CD4-positive, alpha-beta memory T cell (primary cell): ENCODE measurements at regions not wholly inside any gene's neighbourhood (a gene's known extent, or its start where the extent isn't known, plus 50 kb on each side); places are given as distances from the start of the nearest gene placed in this dataset.
"Not testable (repeated sequence)": the region's sequence is repeated elsewhere in the genome, so short reads cannot be mapped to it uniquely, and the experiment has no call there.

Experiments used
- CTCF ChIA-PET: fragments of 350-600 bp; sonication (Branson Sonifier 250); formaldehyde crosslinking; loops from one replicate; lab custom pipeline; 2021; ENCODE audit warnings: inconsistent platforms; ENCODE audit not compliant: partially characterized antibody; lab: Charles Lee
- POLR2A ChIA-PET: fragments of 350-600 bp; sonication (Branson Sonifier 250); formaldehyde crosslinking; loops from one replicate; lab custom pipeline; 2021; ENCODE audit not compliant: partially characterized antibody; lab: Charles Lee
- DNase-seq, 5 donors: peaks; one replicate each; pipeline versions ENCODE4 v3.0.0 to v3.0.0-alpha.2; 2020 to 2022; ENCODE audit warnings: mixed read lengths in 1 of 5
- H3K27ac ChIP-seq: one replicate; pipeline ENCODE4 v1.7.0; 2013; ENCODE audit warnings: low read depth, low read length
- H3K27me3 ChIP-seq: 2 replicates; pipeline ENCODE4 v1.7.0; 2013; ENCODE audit warnings: mild to moderate bottlenecking, low read length, moderate library complexity; ENCODE audit not compliant: insufficient read depth
- H3K36me3 ChIP-seq: 2 replicates; pipeline ENCODE4 v1.7.0; 2013; ENCODE audit warnings: mild to moderate bottlenecking, low read length, moderate library complexity; ENCODE audit not compliant: insufficient read depth
- H3K4me1 ChIP-seq: 2 replicates; pipeline ENCODE4 v1.7.0; 2013; ENCODE audit warnings: mild to moderate bottlenecking, low read length, moderate library complexity; ENCODE audit not compliant: insufficient read depth
- H3K4me3 ChIP-seq, 2 donors: one replicate each; pipeline ENCODE4 v1.7.0; 2013; ENCODE audit warnings: low read length in 2 of 2, mild to moderate bottlenecking in 1 of 2
- H3K9me3 ChIP-seq, 2 donors: one replicate each; pipeline ENCODE4 v1.7.0; 2013; ENCODE audit warnings: low read length in 2 of 2, control low read depth in 1 of 2; ENCODE audit not compliant: control insufficient read depth in 1 of 2
- H3K27ac Mint-ChIP-seq, 7 donors: one replicate each; pipeline ENCODE4 v1.8.0; 2020 to 2021; ENCODE audit warnings: mixed read lengths in 7 of 7, mild to moderate bottlenecking in 6 of 7, inconsistent platforms in 3 of 7, moderate library complexity in 3 of 7
- H3K27me3 Mint-ChIP-seq, 2 donors: one replicate each; pipeline ENCODE4 v1.8.0; 2020 to 2021; ENCODE audit warnings: mixed read lengths in 2 of 2
- H3K36me3 Mint-ChIP-seq, 2 donors: one replicate each; pipeline ENCODE4 v1.8.0; 2020 to 2021; ENCODE audit warnings: mixed read lengths in 2 of 2, inconsistent platforms in 1 of 2, mild to moderate bottlenecking in 1 of 2
- H3K4me1 Mint-ChIP-seq, 4 donors: one replicate each; pipeline ENCODE4 v1.8.0; 2020 to 2021; ENCODE audit warnings: mixed read lengths in 4 of 4, mild to moderate bottlenecking in 1 of 4
- H3K4me3 Mint-ChIP-seq, 8 donors: one replicate each; pipeline ENCODE4 v1.8.0; 2020 to 2021; ENCODE audit warnings: mixed read lengths in 8 of 8, mild to moderate bottlenecking in 7 of 8, moderate library complexity in 6 of 8, inconsistent platforms in 3 of 8
- H3K9me3 Mint-ChIP-seq, 8 donors: one replicate each; pipeline ENCODE4 v1.8.0; 2020 to 2021; ENCODE audit warnings: mixed read lengths in 8 of 8, mild to moderate bottlenecking in 5 of 8, inconsistent platforms in 3 of 8, moderate library complexity in 1 of 8
- intact Hi-C: fragments of 100-400 bp; cut with micrococcal nuclease; formaldehyde crosslinking; loops from one replicate; pipeline ENCODE4 v1.15.1; 2023

DNA sequence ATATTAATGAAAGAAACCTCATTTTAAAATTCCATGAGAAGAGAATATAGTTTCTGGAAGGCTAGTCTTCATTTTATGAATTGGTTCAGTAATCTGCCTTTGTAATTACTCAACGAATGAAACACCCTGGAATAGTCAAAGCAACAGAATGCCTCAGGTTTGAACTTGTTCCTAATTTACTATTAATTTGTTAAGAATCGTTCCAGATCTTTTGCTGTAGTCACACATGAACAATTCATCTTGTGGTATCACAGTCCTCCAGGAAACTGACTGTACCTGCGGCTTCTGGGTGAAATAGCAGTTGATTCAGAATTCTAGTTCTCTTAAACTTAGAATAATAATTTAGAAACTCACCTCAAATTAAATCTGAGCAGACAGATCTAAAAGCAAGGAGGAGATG is 282.7 kb upstream of the MAP2 start:
- Histone ChIP-seq H3K4me3 (no peak overlapping the region), H3K27me3 (no peaks in the 10 kb centered on the region), H3K36me3 (no peaks in the 10 kb centered on the region), H3K4me1 (no peaks in the 10 kb centered on the region), H3K9me3 (no peaks in the 10 kb centered on the region), H3K27ac (no peak overlapping the region)
- POLR2A ChIA-PET, result no interaction called here
- H3K4me1 Mint-ChIP-seq, result no peaks in the 10 kb centered on the region
- peaks cover 0 to 6% (median 2%) of the 10 kb centered on the region in 8 donors for H3K9me3 Mint-ChIP-seq
- H3K36me3 Mint-ChIP-seq, result no peaks in the 10 kb centered on the region
- no peak overlapping the region for H3K4me3 Mint-ChIP-seq
- CTCF ChIA-PET, result no interaction called here
- intact Hi-C loops, result no loop called here
- peaks cover 0 to 3% of the 10 kb centered on the region in 2 donors for H3K27me3 Mint-ChIP-seq
- H3K27ac Mint-ChIP-seq, result no peak overlapping the region
- DNase-seq, result no peak

DNA sequence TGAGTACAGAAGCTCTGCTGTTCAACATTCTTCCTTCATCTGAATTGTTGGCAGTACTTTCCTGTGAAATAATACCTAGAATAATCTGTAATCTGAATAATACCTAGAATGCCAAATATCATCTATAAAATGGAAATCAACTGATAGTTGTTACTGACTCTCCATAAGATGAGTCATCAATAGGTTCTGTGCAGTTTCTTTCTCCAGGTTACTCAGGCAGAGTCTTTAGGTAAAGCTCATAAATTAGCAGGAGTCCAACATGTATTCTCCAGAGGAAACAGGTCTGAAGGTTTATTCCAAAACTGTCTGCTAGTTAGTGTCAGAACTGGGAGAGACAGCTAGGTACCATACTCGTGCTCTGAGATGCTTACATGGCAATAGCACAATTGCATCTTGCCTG is 282.0 kb upstream of the MAP2 start:
- peaks cover 0 to 4% (median 2%) of the 10 kb centered on the region in 8 donors for H3K9me3 Mint-ChIP-seq
- ChIA-PET CTCF (no interaction called here), POLR2A (no interaction called here)
- no peak overlapping the region for H3K4me3 Mint-ChIP-seq
- H3K4me1 ChIP-seq, result no peaks in the 10 kb centered on the region
- no peaks in the 10 kb centered on the region for H3K36me3 ChIP-seq
- intact Hi-C loops, result no loop called here
- H3K27ac ChIP-seq, result no peak overlapping the region
- no peak overlapping the region for H3K4me3 ChIP-seq
- no peaks in the 10 kb centered on the region for H3K4me1 Mint-ChIP-seq
- no peaks in the 10 kb centered on the region for H3K9me3 ChIP-seq
- no peak for DNase-seq
- H3K36me3 Mint-ChIP-seq, result no peaks in the 10 kb centered on the region
- H3K27ac Mint-ChIP-seq, result no peak overlapping the region
- H3K27me3 ChIP-seq, result no peaks in the 10 kb centered on the region
- H3K27me3 Mint-ChIP-seq, result peaks cover 0 to 3% of the 10 kb centered on the region in 2 donors

DNA sequence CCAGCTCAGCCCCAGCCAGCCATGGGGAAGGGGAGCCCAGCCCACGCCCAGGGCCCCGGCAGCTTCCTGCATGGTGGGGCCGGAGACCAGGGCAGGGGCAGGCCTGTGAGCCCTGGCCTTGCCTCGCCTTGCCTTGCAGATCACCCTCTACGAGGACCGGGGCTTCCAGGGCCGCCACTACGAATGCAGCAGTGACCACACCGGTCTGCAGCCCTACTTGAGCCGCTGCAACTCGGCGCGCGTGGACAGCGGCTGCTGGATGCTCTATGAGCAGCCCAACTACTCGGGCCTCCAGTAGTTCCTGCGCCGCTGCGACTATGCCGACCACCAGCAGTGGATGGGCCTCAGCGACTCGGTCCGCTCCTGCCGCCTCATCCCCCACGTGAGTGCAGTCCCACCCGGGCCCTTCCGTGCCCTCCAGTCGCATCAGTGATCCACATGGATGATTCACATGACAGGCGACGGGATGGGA is 278.6 kb upstream of the MAP2 start:
- intact Hi-C loops, DNase-seq, CTCF ChIA-PET, H3K4me3 ChIP-seq, POLR2A ChIA-PET, H3K9me3 Mint-ChIP-seq, H3K27ac ChIP-seq, H3K27me3 Mint-ChIP-seq, H3K4me3 Mint-ChIP-seq, H3K27ac Mint-ChIP-seq, H3K4me1 ChIP-seq, H3K9me3 ChIP-seq, H3K4me1 Mint-ChIP-seq, H3K36me3 ChIP-seq, H3K36me3 Mint-ChIP-seq, H3K27me3 ChIP-seq: not testable (repeated sequence)

DNA sequence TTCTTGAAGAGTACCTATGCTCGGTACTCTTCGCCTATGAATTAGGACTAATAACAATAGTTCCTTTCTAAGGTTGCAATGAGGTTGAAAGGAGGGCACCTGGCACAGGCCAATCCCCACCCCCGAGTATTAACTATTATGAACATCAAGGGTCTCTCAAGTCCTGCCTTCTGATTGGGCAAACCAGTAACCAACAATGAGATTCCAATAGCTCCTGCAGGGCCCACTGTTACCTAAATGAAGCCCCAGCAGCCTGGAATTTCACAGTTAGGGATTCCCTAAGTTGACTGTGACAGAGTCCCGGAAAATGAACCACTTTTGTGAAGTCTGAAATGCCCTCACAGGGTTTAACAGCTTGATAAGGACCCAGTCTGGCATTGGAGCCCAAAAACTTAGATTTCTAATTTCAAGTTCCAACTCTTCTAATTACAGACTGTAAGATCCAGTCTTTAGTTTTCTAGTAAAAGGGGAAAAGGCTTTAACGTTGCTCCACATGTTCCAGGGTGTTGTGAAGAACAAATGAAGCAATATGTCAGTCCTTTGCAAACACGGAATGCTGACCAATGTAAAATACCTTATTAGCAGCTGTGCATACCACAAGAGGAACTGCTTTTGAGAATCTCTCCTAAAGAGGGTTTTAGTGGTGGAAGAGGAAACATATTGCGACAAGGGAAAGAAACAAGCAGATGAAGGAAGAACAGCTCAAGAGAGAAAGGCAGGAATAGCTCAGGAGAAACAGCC is 277.7 kb upstream of the MAP2 start:
- POLR2A ChIA-PET, result no interaction called here
- H3K27me3 Mint-ChIP-seq, result peaks cover 0 to 3% of the 10 kb centered on the region in 2 donors
- no peak overlapping the region for H3K4me3 ChIP-seq
- no peak overlapping the region for H3K27ac ChIP-seq
- CTCF ChIA-PET, result no interaction called here
- H3K27ac Mint-ChIP-seq, result no peak overlapping the region
- no peaks in the 10 kb centered on the region for H3K36me3 ChIP-seq
- DNase-seq, result no peak
- H3K4me1 ChIP-seq, result no peaks in the 10 kb centered on the region
- H3K9me3 Mint-ChIP-seq, result peaks cover 0 to 5% (median 2%) of the 10 kb centered on the region in 8 donors
- no peaks in the 10 kb centered on the region for H3K4me1 Mint-ChIP-seq
- no peak overlapping the region for H3K4me3 Mint-ChIP-seq
- H3K9me3 ChIP-seq, result no peaks in the 10 kb centered on the region
- no peaks in the 10 kb centered on the region for H3K36me3 Mint-ChIP-seq
- H3K27me3 ChIP-seq, result no peaks in the 10 kb centered on the region
- intact Hi-C loops, result no loop called here

DNA sequence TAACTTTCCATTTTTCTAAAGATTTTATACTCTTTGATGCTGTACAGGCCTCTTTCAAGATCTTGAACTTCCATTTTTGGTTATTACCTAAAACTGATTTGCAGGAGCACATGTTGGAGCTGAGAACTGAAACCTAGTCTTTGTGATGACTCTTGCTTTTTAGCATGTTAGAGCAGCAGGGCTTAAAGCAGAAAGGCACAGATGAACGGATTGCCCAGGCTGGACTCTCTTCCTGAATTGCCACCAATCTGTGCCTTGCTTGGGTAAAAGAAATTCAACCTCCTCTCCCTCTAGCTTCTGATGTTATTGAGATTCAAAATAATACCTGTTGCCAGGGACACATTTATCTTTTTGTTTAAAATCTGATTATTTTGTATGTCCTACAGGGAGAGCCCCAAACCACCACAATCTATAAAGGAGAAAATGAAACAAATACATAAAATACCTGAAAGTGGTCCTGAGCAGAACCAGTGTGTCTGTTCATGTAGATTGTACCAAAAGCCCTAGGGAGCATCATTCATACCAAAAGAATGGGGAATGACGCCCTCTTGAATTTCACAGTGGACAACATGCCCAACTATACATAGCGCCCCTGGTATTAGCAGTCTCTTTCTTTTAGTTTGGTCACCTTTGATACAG is 277.0 kb upstream of the MAP2 start:
- no peaks in the 10 kb centered on the region for H3K4me1 ChIP-seq
- no peaks in the 10 kb centered on the region for H3K9me3 ChIP-seq
- no peak for DNase-seq
- peaks cover 0 to 5% (median 2%) of the 10 kb centered on the region in 8 donors for H3K9me3 Mint-ChIP-seq
- POLR2A ChIA-PET, result no interaction called here
- no peak overlapping the region for H3K27ac Mint-ChIP-seq
- no peak overlapping the region for H3K4me3 Mint-ChIP-seq
- CTCF ChIA-PET, result no interaction called here
- H3K36me3 ChIP-seq, result no peaks in the 10 kb centered on the region
- intact Hi-C loops, result no loop called here
- no peaks in the 10 kb centered on the region for H3K27me3 ChIP-seq
- no peaks in the 10 kb centered on the region for H3K4me1 Mint-ChIP-seq
- no peaks in the 10 kb centered on the region for H3K36me3 Mint-ChIP-seq
- no peak overlapping the region for H3K27ac ChIP-seq
- H3K4me3 ChIP-seq, result no peak overlapping the region
- peaks cover 0 to 3% of the 10 kb centered on the region in 2 donors for H3K27me3 Mint-ChIP-seq

DNA sequence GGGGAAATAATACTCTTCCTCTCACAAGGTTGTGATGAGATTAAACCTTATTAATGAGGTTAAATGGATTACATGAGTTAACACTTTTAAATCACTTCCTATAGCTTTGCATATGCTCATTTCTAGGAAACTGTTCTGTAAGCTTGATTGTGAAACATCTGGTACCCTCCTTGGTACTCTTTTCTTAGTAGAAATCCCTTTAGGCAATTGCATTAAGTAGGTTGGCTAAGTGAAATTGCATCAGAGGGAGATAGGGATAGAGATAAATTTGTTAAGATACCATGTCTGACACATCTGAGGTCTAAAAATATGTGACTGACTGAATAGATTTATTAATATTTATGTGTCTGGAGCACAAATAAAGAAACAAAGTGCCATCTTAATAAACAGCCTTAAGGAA is 275.9 kb upstream of the MAP2 start:
- H3K4me3 Mint-ChIP-seq, result no peak overlapping the region
- POLR2A ChIA-PET, result no interaction called here
- H3K9me3 Mint-ChIP-seq, result peaks cover 0 to 5% (median 2%) of the 10 kb centered on the region in 8 donors
- no peaks in the 10 kb centered on the region for H3K4me1 Mint-ChIP-seq
- Histone ChIP-seq H3K4me1 (no peaks in the 10 kb centered on the region), H3K9me3 (no peaks in the 10 kb centered on the region), H3K36me3 (no peaks in the 10 kb centered on the region), H3K4me3 (no peak overlapping the region), H3K27ac (no peak overlapping the region), H3K27me3 (no peaks in the 10 kb centered on the region)
- intact Hi-C loops, result no loop called here
- no peaks in the 10 kb centered on the region for H3K36me3 Mint-ChIP-seq
- no peak for DNase-seq
- H3K27ac Mint-ChIP-seq, result no peak overlapping the region
- CTCF ChIA-PET, result no interaction called here
- peaks cover 0 to 2% of the 10 kb centered on the region in 2 donors for H3K27me3 Mint-ChIP-seq

DNA sequence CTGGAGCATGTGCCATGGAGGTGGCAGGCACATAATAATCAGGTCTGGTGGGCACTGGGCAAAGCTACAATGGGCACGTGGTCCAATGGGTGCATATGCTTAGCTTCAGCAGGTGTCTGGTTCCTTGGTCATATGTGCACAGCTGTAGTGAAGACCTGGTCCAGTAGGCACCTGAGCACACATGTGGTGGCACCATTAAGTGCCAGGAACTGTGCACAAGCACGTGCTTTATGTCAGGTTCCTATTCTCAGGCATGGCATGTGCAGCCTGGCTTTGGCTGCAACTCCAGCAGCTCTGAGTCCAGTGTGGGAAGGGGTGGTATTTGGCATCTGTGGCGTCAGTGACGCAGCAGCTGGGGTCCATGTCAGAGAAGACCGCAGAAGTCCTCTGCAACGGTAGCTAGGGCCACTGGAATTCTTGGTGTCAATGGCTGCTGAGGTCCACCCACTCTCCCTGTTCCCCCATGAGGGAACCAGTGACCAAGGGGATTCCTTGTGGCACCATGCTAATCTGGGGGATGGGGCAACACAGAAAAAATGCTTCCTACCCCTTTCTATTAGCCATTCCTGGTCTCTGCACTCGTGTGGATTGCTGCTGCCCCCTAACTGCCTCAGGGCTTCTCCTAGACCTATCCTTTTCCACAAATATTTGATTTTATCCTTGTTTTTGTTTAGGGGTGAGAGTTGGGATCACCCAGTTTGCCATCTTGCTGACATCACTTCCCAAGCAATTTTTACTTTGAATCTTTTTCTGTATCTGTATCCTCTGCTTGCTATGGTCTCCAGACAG is 262.9 kb upstream of the MAP2 start:
- no peaks in the 10 kb centered on the region for H3K36me3 ChIP-seq
- H3K4me3 ChIP-seq, result no peak overlapping the region
- Mint-ChIP-seq H3K4me3 (no peak overlapping the region), H3K27me3 (no peaks in the 10 kb centered on the region), H3K9me3 (peaks cover 0 to 3% (median under 1%) of the 10 kb centered on the region in 8 donors), H3K36me3 (no peaks in the 10 kb centered on the region), H3K27ac (no peak overlapping the region), H3K4me1 (no peaks in the 10 kb centered on the region)
- H3K27ac ChIP-seq, result no peak overlapping the region
- no peaks in the 10 kb centered on the region for H3K4me1 ChIP-seq
- H3K9me3 ChIP-seq, result no peaks in the 10 kb centered on the region
- ChIA-PET CTCF (no interaction called here), POLR2A (no interaction called here)
- no peak for DNase-seq
- H3K27me3 ChIP-seq, result no peaks in the 10 kb centered on the region
- intact Hi-C loops, result no loop called here
